ENCODE measurements at regions not wholly inside any gene's neighbourhood (a gene's known extent, or its start where the extent isn't known, plus 50 kb on each side); places are given as distances from the start of the nearest gene placed in this dataset.
"Not testable (repeated sequence)": the region's sequence is repeated elsewhere in the genome, so short reads cannot be mapped to it uniquely, and the experiment has no call there.

GRCh38 chr11:23257556-23257955 lies 397.3 kb upstream of the CCDC179 start:
- DNase-seq = no peak

- no peak for DNase-seq
Observed at GRCh38 chr11:23263466-23263865, 403.2 kb upstream of the CCDC179 start.

GRCh38 chr11:23272095-23272494 lies 411.8 kb upstream of the CCDC179 start:
- DNase-seq = no peak

- no peak for DNase-seq
Observed at GRCh38 chr11:23278121-23278520, 417.8 kb upstream of the CCDC179 start.

GRCh38 chr11:23280088-23280487 lies 419.8 kb upstream of the CCDC179 start:
- DNase-seq = no peak

GRCh38 chr11:23283666-23284065 lies 423.4 kb upstream of the CCDC179 start:
- no peak for DNase-seq

- no peak for DNase-seq
Observed at GRCh38 chr11:23284631-23285030, 424.4 kb upstream of the CCDC179 start.

- DNase-seq = no peak
Observed at GRCh38 chr11:23288003-23288783, 427.9 kb upstream of the CCDC179 start.

- no peak for DNase-seq
Observed at GRCh38 chr11:23295241-23295640, 435.0 kb upstream of the CCDC179 start.

GRCh38 chr11:23308041-23308440 lies 447.8 kb upstream of the CCDC179 start:
- no peak for DNase-seq

- DNase-seq = no peak
Observed at GRCh38 chr11:23310276-23310675, 450.0 kb upstream of the CCDC179 start.

- DNase-seq = no peak
Observed at GRCh38 chr11:23311986-23312940, 452.0 kb upstream of the CCDC179 start.

- no peak for DNase-seq
Observed at GRCh38 chr11:23313001-23313400, 452.7 kb upstream of the CCDC179 start.

GRCh38 chr11:23314162-23314561 lies 453.9 kb upstream of the CCDC179 start:
- no peak for DNase-seq

GRCh38 chr11:23315286-23315685 lies 455.0 kb upstream of the CCDC179 start:
- no peak for DNase-seq

- DNase-seq = no peak
Observed at GRCh38 chr11:23317816-23318215, 457.5 kb upstream of the CCDC179 start.

- DNase-seq = no peak
Observed at GRCh38 chr11:23318670-23319069, 458.4 kb upstream of the CCDC179 start.

- no peak for DNase-seq
Observed at GRCh38 chr11:23320131-23320530, 459.9 kb upstream of the CCDC179 start.

- DNase-seq = not testable (repeated sequence)
Observed at GRCh38 chr11:23335586-23335985, 475.3 kb upstream of the CCDC179 start.

- DNase-seq = no peak
Observed at GRCh38 chr11:23336961-23337360, 476.7 kb upstream of the CCDC179 start.

- DNase-seq = no peak
Observed at GRCh38 chr11:23353611-23354010, 493.3 kb upstream of the CCDC179 start.

- no peak for DNase-seq
Observed at GRCh38 chr11:23359297-23359696, 499.0 kb upstream of the CCDC179 start.

GRCh38 chr11:23364076-23364475 lies 503.8 kb upstream of the CCDC179 start:
- no peak for DNase-seq
